B cell (primary cell): ENCODE measurements at regions not wholly inside any gene's neighbourhood (a gene's known extent, or its start where the extent isn't known, plus 50 kb on each side); places are given as distances from the start of the nearest gene placed in this dataset.
"Not testable (repeated sequence)": the region's sequence is repeated elsewhere in the genome, so short reads cannot be mapped to it uniquely, and the experiment has no call there.

Experiments
- ATAC-seq: fragments of 200-7000 bp; cut with Tn5 transposase; one replicate; pipeline ENCODE4 v1.10.0; 2021; ENCODE audit warnings: low read depth, mild to moderate bottlenecking, moderate number of reproducible peaks, moderate library complexity
- CTCF ChIA-PET: fragments of 350-600 bp; sonication (Branson Sonifier 250); formaldehyde crosslinking; loops from one replicate; lab custom pipeline; 2021; ENCODE audit warnings: antibody characterized with exemption, inconsistent platforms; lab: Charles Lee
- POLR2A ChIA-PET: fragments of 350-600 bp; sonication (Branson Sonifier 250); formaldehyde crosslinking; loops from one replicate; lab custom pipeline; 2021; ENCODE audit warnings: antibody characterized with exemption; lab: Charles Lee
- DNase-seq: peaks from one replicate; pipeline ENCODE4 v3.0.0; 2013
- H2AFZ ChIP-seq: 2 replicates; pipeline ENCODE4 v1.6.1; 2012; ENCODE audit warnings: mild to moderate bottlenecking, low read depth, low read length; ENCODE audit not compliant: insufficient read depth, poor library complexity, severe bottlenecking
- H3K27ac ChIP-seq, 2 donors: 1 replicate in 1 of 2; 2 replicates in 1 of 2; pipeline ENCODE4 v1.5.1; 2012 to 2013; ENCODE audit warnings: low read length in 2 of 2, mild to moderate bottlenecking in 2 of 2, moderate library complexity in 1 of 2
- H3K27me3 ChIP-seq, 4 experiments: fragments of 200-600 bp in 1 of 4; sonication (generic) in 1 of 4; replicated peaks in 1 of 4; 1 replicate in 2 of 4; 2 replicates in 2 of 4; pipeline versions ENCODE4 v1.6.1 to v1.7.0; 2013 to 2016; ENCODE audit warnings: low read length in 3 of 4, mild to moderate bottlenecking in 2 of 4, mixed read lengths in 1 of 4, moderate library complexity in 1 of 4; ENCODE audit not compliant: insufficient read depth in 4 of 4, control insufficient read depth in 3 of 4; ENCODE audit errors: control extremely low read depth in 1 of 4
- H3K36me3 ChIP-seq, 2 experiments: replicated peaks in 1 of 2; 1 replicate in 1 of 2; 2 replicates in 1 of 2; pipeline versions ENCODE4 v1.6.1 to v1.7.1; 2013; ENCODE audit warnings: low read length in 1 of 2; ENCODE audit not compliant: insufficient read depth in 2 of 2, control insufficient read depth in 1 of 2; ENCODE audit errors: control extremely low read depth in 1 of 2, extremely low read depth in 1 of 2
- H3K4me1 ChIP-seq, 2 donors: fragments of 200-600 bp in 1 of 2; sonication (generic) in 1 of 2; 1 replicate in 1 of 2; 2 replicates in 1 of 2; pipeline versions ENCODE4 v1.5.1 to v1.6.1; 2013 to 2017; ENCODE audit warnings: low read length in 2 of 2; ENCODE audit not compliant: control insufficient read depth in 2 of 2, insufficient read depth in 2 of 2
- H3K4me2 ChIP-seq: replicated peaks from 2 replicates; pipeline ENCODE3; 2012; ENCODE audit warnings: mild to moderate bottlenecking, low read depth, low read length; ENCODE audit not compliant: poor library complexity, severe bottlenecking
- H3K4me3 ChIP-seq, 5 experiments: fragments of 200-600 bp in 1 of 5; sonication (generic) in 1 of 5; 1 replicate in 3 of 5; 2 replicates in 2 of 5; pipeline versions ENCODE4 v1.5.1 to v1.7.0; 2011 to 2016; ENCODE audit warnings: low read length in 4 of 5, mild to moderate bottlenecking in 4 of 5, low read depth in 2 of 5, control low read depth in 1 of 5, moderate library complexity in 1 of 5; ENCODE audit not compliant: insufficient read depth in 1 of 5; ENCODE audit errors: control extremely low read depth in 1 of 5, extremely low read depth in 1 of 5
- H3K79me2 ChIP-seq: fragments of 200-600 bp; sonication (generic); one replicate; pipeline ENCODE4 v1.6.0; 2016; ENCODE audit warnings: low read length; ENCODE audit not compliant: control insufficient read depth, insufficient read depth
- H3K9ac ChIP-seq: fragments of 200-600 bp; sonication (generic); 2 replicates; pipeline ENCODE4 v1.6.1; 2017; ENCODE audit warnings: mild to moderate bottlenecking, low read length, moderate library complexity
- H3K9me3 ChIP-seq, 3 donors: one replicate each; pipeline versions ENCODE4 v1.6.1 to v1.7.1; 2013; ENCODE audit warnings: low read length in 2 of 3; ENCODE audit not compliant: control insufficient read depth in 2 of 3, insufficient read depth in 1 of 3; ENCODE audit errors: control extremely low read depth in 1 of 3
- H4K20me1 ChIP-seq: 2 replicates; pipeline ENCODE4 v1.6.0; 2012; ENCODE audit warnings: mild to moderate bottlenecking, low read length; ENCODE audit not compliant: insufficient read depth, control insufficient read depth, poor library complexity, severe bottlenecking
- H3K27ac Mint-ChIP-seq: one replicate; pipeline ENCODE4 v1.8.0; 2021; ENCODE audit warnings: mixed read lengths
- H3K27me3 Mint-ChIP-seq: one replicate; pipeline ENCODE4 v1.8.0; 2021; ENCODE audit warnings: mixed read lengths
- H3K4me1 Mint-ChIP-seq: one replicate; pipeline ENCODE4 v1.8.0; 2021; ENCODE audit warnings: mixed read lengths
- H3K4me3 Mint-ChIP-seq: one replicate; pipeline ENCODE4 v1.8.0; 2021; ENCODE audit warnings: mixed read lengths
- H3K9me3 Mint-ChIP-seq: one replicate; pipeline ENCODE4 v1.8.0; 2022; ENCODE audit warnings: mixed read lengths; ENCODE audit not compliant: insufficient read depth
- EZH2 ChIP-seq: IDR thresholded peaks from 2 replicates; pipeline ENCODE4 v1.6.1; 2012; ENCODE audit warnings: borderline replicate concordance, low read depth, mild to moderate bottlenecking, moderate library complexity, low read length; ENCODE audit not compliant: insufficient read depth, poor library complexity, severe bottlenecking
- WGBS: methylation state at CpG from one replicate; pipeline ENCODE4 v1.1.5; 2013; ENCODE audit warnings: missing lambda C conversion rate; ENCODE audit not compliant: insufficient coverage; 5-methylcytosine and 5-hydroxymethylcytosine counted together
- intact Hi-C: fragments of 100-400 bp; cut with micrococcal nuclease; formaldehyde crosslinking; loops from one replicate; pipeline ENCODE4 v1.10.0; 2022
- TF ChIP-seq, protein P1 (sequence below): fragments of 200-600 bp; IDR thresholded peaks from one replicate; pipeline ENCODE4 v1.8.0; 2022; ENCODE audit warnings: antibody characterized with exemption, mild to moderate bottlenecking

DNA sequence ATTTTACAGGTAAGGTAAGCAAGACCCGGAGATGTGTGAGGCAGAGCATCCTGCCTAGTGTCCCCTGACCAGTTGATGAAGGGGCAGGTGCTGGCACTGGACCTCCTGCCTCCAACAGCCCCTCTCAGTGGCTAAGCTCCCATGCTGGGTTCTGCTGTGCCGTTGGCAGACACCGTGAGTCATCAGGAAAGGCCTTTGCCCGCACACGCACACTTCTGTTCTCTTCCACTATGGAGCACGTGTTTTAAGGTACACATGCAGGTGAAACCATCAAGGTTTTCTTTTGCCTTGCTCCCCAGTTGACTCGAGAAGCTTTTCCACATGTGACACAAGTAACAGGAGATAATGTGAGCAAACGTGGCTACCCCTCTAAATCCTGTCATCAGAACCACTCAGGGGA lies 207.9 kb downstream of the RRAGC start:
- Mint-ChIP-seq H3K4me3 (no peak overlapping the region), H3K27me3 (peaks cover 36% of the 10 kb centered on the region), H3K4me1 (no peaks in the 10 kb centered on the region), H3K9me3 (no peaks in the 10 kb centered on the region), H3K27ac (no peak overlapping the region)
- Histone ChIP-seq H3K79me2 (no peaks in the 10 kb centered on the region), H3K9me3 (no peaks in the 10 kb centered on the region), H4K20me1 (no peaks in the 10 kb centered on the region), H3K9ac (no peak overlapping the region), H3K4me3 (no peak overlapping the region), H3K4me1 (no peaks in the 10 kb centered on the region), H3K4me2 (no peak overlapping the region), H3K36me3 (no peaks in the 10 kb centered on the region), H3K27me3 (peaks cover 0 to 4% (median 1%) of the 10 kb centered on the region in 4 experiments), H2AFZ (no peak overlapping the region), H3K27ac (no peak overlapping the region)
- WGBS: 80% methylated on average over 7 of the region's 8 CpGs
- DNase-seq (no peak), ATAC-seq (no peak)
- intact Hi-C loops: no loop called here
- ChIA-PET CTCF (no interaction called here), POLR2A (no interaction called here)
- TF ChIP-seq, protein P1, sequence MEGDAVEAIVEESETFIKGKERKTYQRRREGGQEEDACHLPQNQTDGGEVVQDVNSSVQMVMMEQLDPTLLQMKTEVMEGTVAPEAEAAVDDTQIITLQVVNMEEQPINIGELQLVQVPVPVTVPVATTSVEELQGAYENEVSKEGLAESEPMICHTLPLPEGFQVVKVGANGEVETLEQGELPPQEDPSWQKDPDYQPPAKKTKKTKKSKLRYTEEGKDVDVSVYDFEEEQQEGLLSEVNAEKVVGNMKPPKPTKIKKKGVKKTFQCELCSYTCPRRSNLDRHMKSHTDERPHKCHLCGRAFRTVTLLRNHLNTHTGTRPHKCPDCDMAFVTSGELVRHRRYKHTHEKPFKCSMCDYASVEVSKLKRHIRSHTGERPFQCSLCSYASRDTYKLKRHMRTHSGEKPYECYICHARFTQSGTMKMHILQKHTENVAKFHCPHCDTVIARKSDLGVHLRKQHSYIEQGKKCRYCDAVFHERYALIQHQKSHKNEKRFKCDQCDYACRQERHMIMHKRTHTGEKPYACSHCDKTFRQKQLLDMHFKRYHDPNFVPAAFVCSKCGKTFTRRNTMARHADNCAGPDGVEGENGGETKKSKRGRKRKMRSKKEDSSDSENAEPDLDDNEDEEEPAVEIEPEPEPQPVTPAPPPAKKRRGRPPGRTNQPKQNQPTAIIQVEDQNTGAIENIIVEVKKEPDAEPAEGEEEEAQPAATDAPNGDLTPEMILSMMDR: no peak
- no peak for TF ChIP-seq EZH2

DNA sequence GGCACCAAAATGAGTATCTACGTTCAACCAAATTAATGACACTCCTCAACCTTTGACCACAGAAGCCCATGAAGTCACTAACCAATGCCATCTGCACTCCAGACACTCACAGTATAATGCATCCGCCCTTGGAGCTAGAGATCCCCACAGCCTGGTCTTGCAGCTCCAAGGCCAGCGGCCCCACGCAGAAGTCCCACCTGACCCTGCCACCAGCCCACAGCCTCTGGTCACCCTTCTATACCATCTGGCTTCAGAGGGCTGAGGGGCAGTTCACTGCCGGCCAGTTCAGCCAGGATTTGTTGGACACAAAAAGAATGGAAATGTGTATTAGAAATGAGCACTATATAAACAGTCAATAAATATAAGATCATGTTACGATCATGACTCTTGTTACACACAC lies 211.2 kb downstream of the RRAGC start:
- Histone ChIP-seq H3K4me3 (no peak overlapping the region), H3K79me2 (no peaks in the 10 kb centered on the region), H3K9me3 (no peaks in the 10 kb centered on the region), H3K4me1 (no peaks in the 10 kb centered on the region), H3K9ac (no peak overlapping the region), H4K20me1 (no peaks in the 10 kb centered on the region), H3K4me2 (no peak overlapping the region), H3K27me3 (peaks cover 0 to 2% (median 0%) of the 10 kb centered on the region in 4 experiments), H3K27ac (no peak overlapping the region), H2AFZ (no peak overlapping the region), H3K36me3 (no peaks in the 10 kb centered on the region)
- ChIA-PET CTCF (no interaction called here), POLR2A (no interaction called here)
- no peak for ATAC-seq
- DNase-seq: no peak
- 100% methylated on average over 4 of the region's 6 CpGs for WGBS
- Mint-ChIP-seq H3K4me3 (no peak overlapping the region), H3K27ac (no peak overlapping the region), H3K27me3 (peaks cover 40% of the 10 kb centered on the region), H3K4me1 (no peaks in the 10 kb centered on the region), H3K9me3 (no peaks in the 10 kb centered on the region)
- TF ChIP-seq EZH2: no peak
- TF ChIP-seq, protein P1: no peak
- intact Hi-C loops: no loop called here

DNA sequence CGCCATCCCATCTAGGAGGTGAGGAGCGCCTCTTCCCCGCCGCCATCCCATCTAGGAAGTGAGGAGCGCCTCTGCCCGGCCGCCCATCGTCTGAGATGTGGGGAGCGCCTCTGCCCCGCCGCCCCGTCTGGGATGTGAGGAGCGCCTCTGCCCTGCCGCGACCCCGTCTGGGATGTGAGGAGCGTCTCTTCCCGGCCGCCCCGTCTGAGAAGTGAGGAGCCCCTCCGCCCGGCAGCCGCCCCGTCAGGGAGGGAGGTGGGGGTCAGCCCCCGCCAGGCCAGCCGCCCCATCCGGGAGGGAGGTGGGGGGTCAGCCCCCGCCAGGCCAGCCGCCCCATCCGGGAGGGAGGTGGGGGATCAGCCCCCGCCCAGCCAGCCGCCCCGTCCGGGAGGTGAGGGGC lies 212.2 kb downstream of the RRAGC start:
- H2AFZ ChIP-seq, H3K36me3 ChIP-seq, H3K27me3 ChIP-seq, DNase-seq, H3K4me1 ChIP-seq, POLR2A ChIA-PET, H3K4me1 Mint-ChIP-seq, intact Hi-C loops, H4K20me1 ChIP-seq, H3K27ac ChIP-seq, H3K4me2 ChIP-seq, H3K9ac ChIP-seq, H3K4me3 Mint-ChIP-seq, ATAC-seq, H3K9me3 ChIP-seq, CTCF ChIA-PET, H3K4me3 ChIP-seq, H3K9me3 Mint-ChIP-seq, H3K79me2 ChIP-seq, H3K27ac Mint-ChIP-seq: not testable (repeated sequence)
- H3K27me3 Mint-ChIP-seq: peaks cover 47% of the 10 kb centered on the region
- WGBS: 95% methylated on average over 14 of the region's 34 CpGs
